AG20443 (cell line): ENCODE measurements at regions not wholly inside any gene's neighbourhood (a gene's known extent, or its start where the extent isn't known, plus 50 kb on each side); places are given as distances from the start of the nearest gene placed in this dataset.
"Not testable (repeated sequence)": the region's sequence is repeated elsewhere in the genome, so short reads cannot be mapped to it uniquely, and the experiment has no call there.

Experiments
- DNase-seq: peaks from one replicate; pipeline ENCODE4 v3.0.0; 2012; ENCODE audit warnings: low spot score, mixed read lengths

- no peak for DNase-seq
Measured at GRCh38 chr3:81364411-81364810, 397.0 kb downstream of the GBE1 start.

DNA sequence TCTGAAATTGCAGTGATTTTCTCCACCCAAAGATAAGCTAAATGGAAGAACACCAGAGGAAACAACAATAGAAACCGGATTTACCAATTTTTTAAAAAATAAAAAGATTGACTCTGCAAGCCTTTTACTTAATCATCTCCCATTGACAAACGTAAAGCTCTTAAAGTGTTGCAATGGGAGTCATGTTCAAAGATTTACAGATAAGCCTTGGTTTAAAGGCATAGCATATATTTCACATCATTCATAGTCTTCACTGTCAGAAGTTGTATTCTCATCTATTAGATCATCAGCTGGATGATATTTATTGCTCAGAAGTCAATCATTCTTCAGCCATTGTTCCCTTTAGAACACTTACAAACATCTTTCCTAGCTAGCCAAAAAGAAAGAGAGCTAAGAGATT is 397.6 kb downstream of the GBE1 start:
- no peak for DNase-seq

DNA sequence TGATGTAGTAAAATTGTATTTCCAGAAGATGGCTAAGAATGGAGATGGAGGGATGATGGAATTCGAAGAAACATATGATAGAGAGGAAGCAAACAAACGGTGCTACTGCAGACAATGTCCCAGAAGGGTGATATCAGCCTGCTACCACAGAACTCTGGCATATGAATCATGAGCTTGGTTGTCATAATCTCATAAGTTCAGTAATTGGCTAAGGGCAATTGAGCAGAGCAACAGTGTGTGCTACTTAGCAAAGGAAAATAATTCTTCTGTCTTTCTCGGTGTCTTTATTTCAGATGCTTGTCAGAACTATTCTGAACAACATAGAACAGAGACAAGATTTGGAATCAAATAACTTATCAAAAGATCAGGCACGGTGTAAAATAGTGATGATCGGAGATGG is 407.3 kb downstream of the GBE1 start:
- peak; percentile 9 for DNase-seq

- peak; percentile 7 for DNase-seq
Measured at GRCh38 chr3:81352867-81353266, 408.6 kb downstream of the GBE1 start.

DNA sequence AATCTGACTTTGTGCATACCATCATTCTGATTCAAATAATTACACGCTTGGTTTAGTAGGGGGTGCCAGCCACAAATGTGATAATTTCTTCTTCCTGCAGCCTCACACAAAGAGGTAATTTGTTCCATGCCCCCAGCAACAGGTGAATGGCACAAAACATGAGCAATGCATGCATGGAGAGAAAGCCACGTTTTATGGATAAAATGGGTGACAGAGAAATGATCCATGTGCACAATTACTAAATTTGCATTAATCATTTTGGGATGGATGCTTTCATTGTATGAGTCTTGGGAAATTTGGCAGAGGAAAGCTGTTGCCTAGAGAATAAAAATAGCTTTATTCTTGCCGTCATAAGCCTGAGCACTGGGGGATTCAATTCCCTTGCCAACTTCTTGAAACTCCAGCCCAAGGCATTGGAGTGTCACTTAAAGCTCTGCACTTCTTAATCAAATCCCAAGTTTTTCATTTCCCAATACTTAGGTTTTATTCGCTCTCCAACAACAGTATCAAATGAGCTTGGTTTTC is 411.6 kb downstream of the GBE1 start:
- DNase-seq = no peak

DNA sequence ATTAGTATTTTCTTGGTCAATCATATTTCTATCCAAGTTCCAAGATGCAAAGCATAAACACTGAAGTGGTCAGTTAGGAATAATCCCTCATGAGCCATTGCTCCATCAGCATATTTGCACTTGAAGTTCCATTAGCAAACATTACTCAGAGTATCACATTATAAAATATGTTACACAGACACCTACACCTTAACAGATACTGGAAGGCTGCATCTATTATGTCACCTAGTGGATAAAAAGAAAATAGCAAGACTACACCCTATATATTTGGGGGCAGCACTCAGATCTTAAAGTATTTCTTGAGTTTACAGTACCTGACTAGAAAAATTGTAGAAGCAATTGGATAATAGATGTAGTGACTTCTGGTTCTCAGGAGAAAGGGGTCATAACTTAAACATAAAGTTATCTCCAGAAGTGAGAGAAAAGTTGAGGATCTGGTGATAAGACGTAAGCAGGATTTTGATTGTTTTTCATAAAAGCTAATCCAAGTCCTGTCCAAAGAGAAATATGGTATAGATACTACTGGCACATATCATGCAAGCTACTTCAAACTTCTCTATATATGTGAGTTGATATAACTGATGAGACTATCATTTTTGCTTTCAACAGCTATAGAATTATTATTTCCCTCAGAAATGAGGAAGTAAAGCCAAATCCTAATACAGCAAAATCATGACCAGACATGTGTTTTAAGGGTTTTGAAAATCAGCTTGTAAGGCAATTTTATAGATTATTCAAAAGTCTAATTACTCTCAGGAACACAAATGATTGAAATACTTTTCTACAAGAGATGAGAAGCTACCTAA is 422.2 kb downstream of the GBE1 start:
- peak; percentile 16 for DNase-seq

DNA sequence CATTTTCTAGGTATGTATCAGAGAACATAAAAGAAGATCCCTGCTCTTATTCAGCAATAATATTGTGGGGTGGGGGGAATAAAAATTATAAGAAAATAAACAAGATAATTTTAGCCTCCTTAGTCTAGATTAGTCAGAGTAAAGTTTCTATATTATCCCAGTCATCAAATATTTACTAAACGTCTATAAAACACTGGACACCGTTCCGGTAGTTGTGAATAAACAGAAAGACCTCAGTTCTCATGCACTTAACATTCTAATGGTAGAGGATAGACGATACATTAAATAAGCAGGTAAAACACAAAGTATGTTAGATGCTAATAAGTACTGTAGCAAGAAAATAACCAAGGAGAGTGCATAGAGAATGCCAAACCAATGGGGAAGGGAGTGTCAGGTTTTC is 425.0 kb downstream of the GBE1 start:
- no peak for DNase-seq

DNA sequence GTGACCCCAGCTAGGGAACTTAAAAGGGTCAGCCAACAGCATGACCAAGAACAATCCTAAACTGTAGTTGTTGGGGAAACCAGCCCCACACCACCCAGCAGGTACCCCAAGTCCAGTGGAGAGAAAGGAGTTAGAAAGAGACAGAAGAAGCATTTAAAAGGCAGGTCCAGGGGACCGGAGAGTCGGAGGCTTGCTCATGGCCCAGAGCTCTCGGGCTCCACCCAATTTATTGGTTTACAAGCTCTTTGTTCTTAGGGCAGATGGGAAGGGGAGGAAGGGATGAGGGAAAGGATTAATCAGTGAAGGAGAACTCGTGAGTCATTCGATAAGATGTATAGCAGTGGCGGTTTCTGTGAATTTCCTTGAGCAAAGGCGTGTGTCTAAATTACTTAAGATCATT is 431.6 kb downstream of the GBE1 start:
- DNase-seq = not testable (repeated sequence)

- DNase-seq = no peak
Measured at GRCh38 chr3:81326245-81326644, 435.2 kb downstream of the GBE1 start.

DNA sequence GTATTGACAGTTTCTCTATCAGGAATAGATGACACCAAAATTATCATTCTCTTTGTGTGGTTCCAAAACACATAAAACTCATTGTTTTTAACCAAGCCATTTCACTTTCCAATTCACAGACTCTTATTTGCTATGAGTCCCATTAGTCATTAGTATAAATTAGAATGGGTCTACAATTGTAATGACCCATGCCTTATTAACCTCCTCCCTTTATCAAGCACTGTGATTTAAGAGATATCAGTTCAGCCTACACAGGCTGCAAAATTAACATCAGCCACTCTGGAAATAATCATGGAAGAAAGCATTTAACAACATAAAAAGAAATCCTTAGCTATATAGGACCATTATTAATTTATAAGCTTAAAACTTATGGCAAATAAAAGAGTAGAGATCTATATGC is 440.6 kb downstream of the GBE1 start:
- DNase-seq = no peak

GRCh38 chr3:81315030-81315429 is 446.4 kb downstream of the GBE1 start:
- DNase-seq = no peak

DNA sequence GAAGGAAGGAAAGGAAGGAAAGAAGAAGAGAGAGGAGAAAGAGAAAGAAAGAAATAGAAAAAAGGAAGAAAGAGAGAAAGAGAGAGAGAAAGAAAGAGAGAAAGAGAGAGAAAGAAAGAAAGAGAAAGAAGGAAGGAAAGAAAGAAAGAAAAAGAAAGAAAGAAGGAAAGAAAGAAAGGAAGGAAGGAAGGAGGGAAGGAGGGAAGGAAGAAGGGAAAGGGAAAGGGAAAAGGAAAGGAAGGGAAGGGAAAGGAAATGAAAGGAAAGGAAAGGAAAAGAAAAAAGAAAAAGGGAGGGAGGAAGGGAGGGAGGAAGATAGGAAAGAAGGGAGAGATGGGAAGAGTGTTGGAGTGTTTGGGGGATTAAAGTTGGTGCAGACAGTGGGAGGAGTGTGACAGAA is 450.1 kb downstream of the GBE1 start:
- DNase-seq = no peak

DNA sequence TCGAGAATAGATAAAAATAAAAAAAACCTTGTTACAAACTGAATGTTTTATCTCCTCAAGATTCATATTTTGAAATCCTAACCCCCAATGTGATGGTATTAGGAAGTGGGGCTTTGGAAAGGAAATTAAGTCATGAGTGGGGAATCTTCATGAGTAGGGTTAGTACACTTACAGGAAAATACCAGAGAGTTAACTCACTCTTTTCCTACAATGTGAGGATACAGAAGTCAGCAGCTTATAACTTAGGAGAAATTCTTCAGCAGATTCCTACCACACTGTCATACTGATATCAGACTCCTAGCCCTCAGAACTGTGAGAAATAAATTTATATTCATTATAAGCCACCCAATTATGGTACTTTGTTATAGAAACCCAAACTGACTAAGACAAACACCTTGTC is 453.1 kb downstream of the GBE1 start:
- peak; percentile 17 for DNase-seq

GRCh38 chr3:81307221-81307620 is 454.2 kb downstream of the GBE1 start:
- DNase-seq = no peak

DNA sequence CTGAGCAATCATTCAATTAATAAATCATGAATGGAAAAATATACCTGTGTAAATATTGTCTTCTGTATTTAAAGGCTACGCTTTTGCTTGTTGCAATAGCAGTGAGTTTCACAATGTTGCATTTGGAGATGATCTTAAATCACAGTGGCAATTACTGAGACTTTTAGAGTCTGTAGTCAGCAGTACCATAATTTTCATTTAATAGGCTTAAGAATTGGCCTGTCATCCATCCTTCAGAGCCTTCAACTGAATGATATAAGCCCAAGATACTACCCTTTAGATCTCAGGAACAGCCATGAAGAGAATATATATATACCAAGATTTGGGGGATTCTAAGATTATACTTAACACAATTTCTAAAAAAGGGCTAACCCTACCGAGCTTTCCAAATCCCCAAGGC is 458.1 kb downstream of the GBE1 start:
- DNase-seq = no peak

DNA sequence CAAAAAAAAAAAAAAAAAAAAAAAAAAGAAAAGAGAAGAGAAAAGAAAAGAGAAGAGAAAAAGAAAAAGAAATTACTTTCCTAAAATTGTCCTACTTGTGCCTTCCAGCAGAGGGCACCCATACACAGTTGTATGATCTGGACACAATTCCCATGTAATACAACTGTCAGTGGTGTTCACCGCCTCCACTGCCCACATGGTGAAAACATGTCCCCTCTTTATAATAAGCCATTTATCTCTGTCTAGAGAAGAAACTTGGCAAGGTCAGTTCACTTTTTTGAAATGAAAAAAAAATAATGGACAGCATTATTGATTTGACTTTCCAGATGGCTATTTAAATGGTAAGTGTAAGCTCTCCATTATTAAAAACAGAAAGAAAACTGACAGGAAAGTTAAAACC is 459.4 kb downstream of the GBE1 start:
- peak; percentile 70 for DNase-seq

- DNase-seq = no peak
Measured at GRCh38 chr3:81301230-81301629, 460.2 kb downstream of the GBE1 start.

DNA sequence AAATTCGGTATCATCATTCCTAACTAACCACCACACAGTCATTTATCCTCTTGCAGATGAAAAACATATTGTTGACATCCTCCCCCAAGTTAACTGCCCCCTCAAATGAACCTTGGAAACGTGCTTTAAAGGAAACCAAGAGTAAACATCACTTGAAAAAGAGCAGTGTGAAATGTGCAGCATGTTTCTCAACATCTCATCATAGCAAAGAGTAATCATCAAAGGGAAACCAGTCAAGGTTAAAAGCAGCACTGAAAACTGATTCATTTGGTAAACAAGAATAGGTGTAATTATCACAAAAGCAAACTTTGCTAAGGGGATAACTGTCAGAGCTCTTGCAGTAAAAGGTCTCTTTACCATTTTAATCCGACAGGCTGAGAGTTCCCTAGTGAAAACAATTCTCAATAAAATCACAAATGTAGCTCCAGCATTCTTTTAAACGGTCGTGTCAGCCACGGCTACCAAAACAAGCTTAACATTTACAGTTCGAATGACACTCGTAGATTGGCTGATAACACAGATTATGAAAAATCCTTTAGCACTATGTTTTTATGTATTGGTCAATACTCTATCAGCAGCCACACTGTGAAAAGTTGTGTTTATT is 461.0 kb downstream of the GBE1 start:
- DNase-seq = no peak

DNA sequence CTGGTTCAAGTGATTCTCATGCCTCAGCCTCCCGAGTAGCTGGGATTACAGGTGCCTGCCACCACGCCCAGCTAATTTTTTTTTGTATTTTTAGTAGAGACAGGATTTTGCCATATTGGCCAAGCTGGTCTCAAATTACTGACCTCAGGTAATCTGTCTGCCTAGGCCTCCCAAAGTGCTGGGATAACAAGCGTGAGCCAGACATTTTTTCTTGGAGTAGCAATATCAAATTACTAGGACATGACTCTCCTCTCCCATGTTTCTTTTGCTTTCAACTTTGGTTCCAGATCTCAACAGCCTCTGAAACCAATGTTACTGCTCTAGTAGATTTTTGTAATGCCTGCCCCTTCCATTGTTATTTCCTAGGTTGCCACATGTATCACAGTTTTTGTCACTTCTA is 462.0 kb downstream of the GBE1 start:
- no peak for DNase-seq

DNA sequence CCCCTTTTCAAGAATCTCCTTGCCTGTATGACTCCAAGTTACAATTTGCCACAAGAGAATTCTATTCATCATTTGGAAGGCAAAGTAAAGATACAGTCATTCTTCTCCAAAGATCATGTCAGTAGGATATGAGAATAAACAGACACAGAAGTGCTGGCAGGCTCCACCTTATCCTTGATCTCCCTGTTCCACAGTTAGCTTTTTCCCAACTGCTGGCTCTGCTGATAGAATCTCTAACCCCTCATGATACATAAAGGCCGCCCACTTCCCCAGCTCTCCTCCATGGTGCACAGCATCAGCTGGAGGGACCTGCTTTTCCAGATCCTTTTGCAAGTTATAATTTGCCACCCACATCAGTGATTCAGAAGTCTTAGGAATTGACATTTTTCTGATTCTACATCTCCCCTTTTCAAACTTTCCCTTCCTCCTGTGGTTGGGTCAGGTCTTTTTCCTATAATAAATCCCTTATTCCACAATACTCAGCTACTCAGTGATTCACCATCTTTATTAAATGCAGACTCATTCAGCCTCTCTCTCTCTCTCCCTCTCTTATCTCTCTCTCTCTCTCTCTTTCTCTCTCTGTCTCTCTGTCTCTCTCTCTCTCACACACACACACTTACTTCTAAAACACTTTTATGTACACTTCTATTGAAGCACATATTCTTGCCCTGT is 465.4 kb downstream of the GBE1 start:
- DNase-seq = no peak

- DNase-seq = no peak
Measured at GRCh38 chr3:81293156-81293555, 468.3 kb downstream of the GBE1 start.

- no peak for DNase-seq
Measured at GRCh38 chr3:81291586-81291985, 469.9 kb downstream of the GBE1 start.

GRCh38 chr3:81289676-81290075 is 471.8 kb downstream of the GBE1 start:
- DNase-seq = no peak
